Thyroid gland (tissue), 4 donors: ENCODE measurements at regions not wholly inside any gene's neighbourhood (a gene's known extent, or its start where the extent isn't known, plus 50 kb on each side); places are given as distances from the start of the nearest gene placed in this dataset.

Experiments
- POLR2A ChIP-seq, 2 donors: fragments of 450-650 bp; IDR thresholded peaks; one replicate each; pipeline ENCODE4 v1.6.1; 2017; ENCODE audit warnings: antibody characterized with exemption in 2 of 2, mild to moderate bottlenecking in 2 of 2, moderate library complexity in 1 of 2
- TF ChIP-seq, protein P1 (sequence below), 6 experiments: fragments of 200-600 bp in 3 of 6; fragments of 450-650 bp in 3 of 6; sonication (generic) in 3 of 6; IDR thresholded peaks; one replicate each; pipeline ENCODE4 v1.5.1; 2016 to 2019; ENCODE audit warnings: antibody characterized with exemption in 6 of 6, mild to moderate bottlenecking in 2 of 6, inconsistent platforms in 1 of 6, moderate library complexity in 1 of 6

DNA sequence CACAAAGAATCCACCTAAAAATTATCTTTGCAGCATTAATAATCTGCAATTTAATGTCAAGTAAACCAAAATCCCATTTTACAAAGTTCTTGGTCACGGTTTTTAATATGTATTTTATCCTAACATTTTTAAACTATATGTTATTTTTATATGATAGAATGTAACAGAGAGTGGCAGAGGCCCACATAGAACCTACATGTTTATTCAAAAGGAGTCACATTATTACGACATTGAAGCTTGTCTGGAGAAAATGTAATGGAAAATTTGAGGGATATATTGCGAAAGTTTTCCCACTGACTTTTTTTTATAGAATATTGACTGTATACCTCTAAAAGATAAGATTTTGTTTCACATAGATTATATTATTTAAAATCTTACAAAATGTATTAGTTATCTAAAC lies 89.7 kb upstream of the COL3A1 start:
- no peak for TF ChIP-seq POLR2A (IDR thresholded peaks at IDR 0.05)
- TF ChIP-seq, protein P1, sequence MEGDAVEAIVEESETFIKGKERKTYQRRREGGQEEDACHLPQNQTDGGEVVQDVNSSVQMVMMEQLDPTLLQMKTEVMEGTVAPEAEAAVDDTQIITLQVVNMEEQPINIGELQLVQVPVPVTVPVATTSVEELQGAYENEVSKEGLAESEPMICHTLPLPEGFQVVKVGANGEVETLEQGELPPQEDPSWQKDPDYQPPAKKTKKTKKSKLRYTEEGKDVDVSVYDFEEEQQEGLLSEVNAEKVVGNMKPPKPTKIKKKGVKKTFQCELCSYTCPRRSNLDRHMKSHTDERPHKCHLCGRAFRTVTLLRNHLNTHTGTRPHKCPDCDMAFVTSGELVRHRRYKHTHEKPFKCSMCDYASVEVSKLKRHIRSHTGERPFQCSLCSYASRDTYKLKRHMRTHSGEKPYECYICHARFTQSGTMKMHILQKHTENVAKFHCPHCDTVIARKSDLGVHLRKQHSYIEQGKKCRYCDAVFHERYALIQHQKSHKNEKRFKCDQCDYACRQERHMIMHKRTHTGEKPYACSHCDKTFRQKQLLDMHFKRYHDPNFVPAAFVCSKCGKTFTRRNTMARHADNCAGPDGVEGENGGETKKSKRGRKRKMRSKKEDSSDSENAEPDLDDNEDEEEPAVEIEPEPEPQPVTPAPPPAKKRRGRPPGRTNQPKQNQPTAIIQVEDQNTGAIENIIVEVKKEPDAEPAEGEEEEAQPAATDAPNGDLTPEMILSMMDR (IDR thresholded peaks at IDR 0.05), result no peak
